GM21381 (cell line): ENCODE measurements at regions not wholly inside any gene's neighbourhood (a gene's known extent, or its start where the extent isn't known, plus 50 kb on each side); places are given as distances from the start of the nearest gene placed in this dataset.
A peak's percentile ranks its signal among the peaks of the same experiment; 100 is the strongest.
"Not testable (repeated sequence)": the region's sequence is repeated elsewhere in the genome, so short reads cannot be mapped to it uniquely, and the experiment has no call there.

Source experiments
- ATAC-seq: cut with Tn5 transposase; IDR thresholded peaks from one replicate; pipeline ENCODE4 v1.9.1; 2021; ENCODE audit warnings: mild to moderate bottlenecking, moderate library complexity; ENCODE audit not compliant: unreplicated experiment

DNA sequence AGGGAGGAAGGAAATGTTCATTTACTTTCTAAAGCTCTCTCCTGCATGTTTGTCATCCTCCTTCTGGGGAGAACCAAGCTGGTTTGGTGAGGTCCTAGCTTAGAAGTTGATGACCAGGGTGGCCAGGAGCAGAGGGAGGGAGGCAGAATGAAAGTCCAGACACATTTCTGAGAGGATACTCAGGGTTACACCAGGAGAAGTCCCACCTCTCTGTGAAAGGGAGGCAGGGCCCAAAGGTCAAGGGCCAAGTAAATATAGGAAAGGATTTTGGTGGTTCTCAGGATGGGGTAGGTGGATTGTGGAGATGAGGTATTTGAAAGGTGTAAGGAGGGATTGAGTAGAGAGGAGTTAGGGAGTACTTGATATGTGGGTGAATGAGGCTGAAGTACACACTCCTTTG, 58.0 kb upstream of the FBXO11 start:
- ATAC-seq, result no peak

DNA sequence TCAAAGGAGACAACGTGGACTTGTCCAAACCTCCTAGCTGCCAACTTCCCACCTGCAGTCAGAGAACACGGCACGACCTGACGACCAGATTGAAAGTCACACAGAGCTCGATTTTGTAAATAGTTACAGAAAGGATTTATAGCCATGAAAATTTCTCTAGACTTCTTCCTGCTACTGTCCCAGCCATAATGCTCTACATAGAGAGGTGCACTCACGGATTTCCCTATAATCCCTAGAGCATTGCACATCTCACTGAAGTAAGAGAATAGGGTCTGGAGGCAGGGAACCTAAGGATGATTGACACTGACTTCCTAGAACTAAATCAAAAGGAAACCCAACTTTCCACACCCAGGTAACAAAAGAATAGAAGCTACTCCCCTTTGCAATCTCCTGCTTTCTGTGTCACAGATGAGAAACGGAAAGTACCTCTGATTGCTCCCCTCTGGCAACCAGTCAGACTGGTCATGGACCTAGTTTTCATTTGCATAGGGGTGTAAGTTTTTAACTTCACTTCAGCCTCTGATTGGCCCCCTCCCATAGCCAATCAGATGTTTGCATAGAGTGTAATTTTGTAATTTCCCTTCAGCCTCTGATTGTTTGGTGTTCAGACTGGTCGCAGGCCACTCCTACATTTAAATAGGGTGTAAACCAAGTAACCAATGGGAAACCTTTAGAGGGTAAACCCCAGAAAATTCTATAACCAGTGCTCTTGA, 58.6 kb upstream of the FBXO11 start:
- ATAC-seq, result no peak

DNA sequence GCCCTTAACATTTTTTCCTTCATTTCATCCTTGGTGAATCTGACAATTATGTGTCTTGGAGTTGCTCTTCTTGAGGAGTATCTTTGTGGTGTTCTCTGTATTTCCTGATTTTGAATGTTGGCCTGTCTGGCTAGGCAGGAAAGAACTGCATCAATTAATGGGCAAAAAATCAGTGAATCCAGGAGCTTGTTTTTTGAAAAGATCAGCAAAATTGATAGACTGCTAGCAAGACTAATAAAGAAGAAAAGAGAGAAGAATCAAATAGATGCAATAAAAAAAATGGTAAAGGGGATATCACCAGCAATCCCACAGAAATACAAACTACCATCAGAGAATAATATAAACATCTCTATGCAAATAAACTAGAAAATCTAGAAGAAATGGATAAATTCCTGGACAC, 70.4 kb upstream of the FBXO11 start:
- ATAC-seq, result not testable (repeated sequence)

DNA sequence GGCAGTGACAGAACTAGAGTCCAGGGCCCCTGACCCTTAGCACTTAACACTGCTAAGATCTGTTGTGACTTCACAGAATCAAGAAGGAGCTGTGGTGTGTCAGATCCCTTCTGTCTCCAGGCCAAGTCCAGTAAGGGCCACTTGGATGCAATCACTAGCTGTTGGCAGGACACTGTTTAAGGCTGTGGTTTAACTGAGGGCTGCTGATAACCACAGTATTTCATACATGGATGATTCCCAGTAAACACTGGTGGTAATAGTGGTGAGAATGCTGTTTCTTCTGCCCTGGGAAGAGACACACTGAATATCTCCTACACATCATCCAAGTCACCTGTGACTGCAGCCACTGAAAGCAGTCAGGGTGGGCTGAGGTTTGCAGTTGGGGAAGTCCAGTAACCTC, 77.7 kb upstream of the FBXO11 start:
- peak; percentile 71 for ATAC-seq

DNA sequence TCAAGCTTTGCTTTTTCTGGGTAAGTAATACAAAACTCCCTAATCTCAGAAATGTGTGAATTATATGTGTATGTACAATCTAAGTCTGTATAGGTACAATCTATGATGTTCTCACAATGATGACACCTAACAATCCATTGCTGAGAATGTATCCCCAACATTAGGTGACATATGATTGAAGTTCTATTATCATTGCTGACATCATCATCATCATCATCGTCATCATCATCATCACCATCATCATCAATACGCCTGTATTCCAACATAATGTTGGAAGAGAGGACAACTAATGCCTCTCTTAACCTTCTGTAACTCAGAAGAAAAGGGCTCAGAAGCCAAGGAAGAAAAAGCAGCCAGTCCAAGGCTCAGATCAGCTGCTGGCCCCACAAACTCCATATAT, 84.2 kb upstream of the FBXO11 start:
- ATAC-seq, result no peak

DNA sequence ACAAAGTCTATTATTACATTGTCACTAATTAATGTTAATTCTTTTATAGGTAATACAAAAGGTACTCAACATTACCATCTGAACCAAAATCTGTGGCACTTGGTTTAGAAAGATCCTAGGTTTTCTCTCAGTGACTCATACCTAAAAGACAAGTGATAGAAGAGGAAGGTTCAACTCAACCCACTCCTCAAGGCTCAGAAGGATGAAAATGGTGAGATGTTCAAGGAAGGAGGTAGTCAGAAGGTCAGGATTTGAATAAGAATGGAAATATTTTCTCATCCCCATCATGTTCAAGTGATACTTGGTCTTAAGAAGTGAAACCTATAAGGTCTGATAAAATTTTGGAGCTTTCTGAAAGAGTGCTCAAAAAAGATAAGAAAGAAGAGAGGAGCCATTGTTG, 86.4 kb upstream of the FBXO11 start:
- ATAC-seq, result no peak

DNA sequence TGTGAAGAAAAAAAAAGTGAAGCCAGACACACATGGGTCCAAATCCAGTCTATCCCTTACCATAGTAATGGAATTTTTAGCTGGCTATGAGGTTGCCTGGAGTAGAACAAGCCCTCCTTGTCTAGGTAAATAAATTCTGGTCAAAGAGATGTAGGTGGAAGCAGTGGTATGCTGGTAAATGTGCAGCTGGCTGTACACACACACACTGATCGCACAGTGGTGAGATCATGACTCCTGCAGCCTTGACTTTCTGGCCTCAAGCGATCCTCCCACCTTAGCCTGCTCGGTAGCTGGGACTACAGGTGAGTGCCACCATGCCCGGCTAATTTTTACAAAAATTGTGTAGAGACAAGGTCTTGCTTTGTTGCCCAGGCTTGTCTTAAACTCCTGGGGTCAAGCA, 90.5 kb upstream of the FBXO11 start:
- ATAC-seq, result no peak

DNA sequence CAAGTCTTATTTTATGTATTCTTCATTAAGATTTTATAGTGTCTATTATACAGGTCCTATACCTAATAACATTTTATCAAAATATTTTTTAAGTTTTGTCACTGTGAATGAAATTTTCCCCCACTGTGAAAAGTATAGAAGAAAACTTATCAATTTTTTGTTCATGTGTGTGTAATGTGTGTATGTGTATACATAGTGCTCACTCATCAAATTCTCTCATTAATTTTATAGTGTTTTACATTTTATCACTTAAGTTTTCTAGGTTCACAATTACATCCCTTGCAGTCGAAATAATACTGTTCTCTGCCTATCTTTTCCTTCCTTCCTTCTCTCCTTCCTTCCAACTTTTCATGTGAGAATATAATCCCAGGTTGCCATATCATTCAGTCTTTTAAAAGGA, 93.2 kb upstream of the FBXO11 start:
- no peak for ATAC-seq

DNA sequence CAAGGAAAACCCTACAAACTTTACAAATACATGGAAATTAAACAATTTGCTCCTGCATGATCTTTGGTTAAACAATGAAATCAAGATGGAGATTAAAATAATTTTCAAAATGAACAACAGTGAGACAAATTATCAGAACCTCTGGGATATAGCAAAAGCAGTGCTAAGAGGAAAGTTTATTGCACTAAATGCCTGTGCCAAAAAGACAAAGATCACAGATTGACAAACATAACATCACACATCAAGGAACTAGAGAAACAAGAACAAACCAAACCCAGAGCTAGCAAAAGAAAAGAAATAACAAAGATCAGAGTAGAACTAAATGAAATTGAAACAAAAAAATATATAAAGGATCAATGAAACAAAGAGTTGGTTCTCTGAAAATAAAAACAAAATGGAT, 95.2 kb upstream of the FBXO11 start:
- ATAC-seq, result no peak

DNA sequence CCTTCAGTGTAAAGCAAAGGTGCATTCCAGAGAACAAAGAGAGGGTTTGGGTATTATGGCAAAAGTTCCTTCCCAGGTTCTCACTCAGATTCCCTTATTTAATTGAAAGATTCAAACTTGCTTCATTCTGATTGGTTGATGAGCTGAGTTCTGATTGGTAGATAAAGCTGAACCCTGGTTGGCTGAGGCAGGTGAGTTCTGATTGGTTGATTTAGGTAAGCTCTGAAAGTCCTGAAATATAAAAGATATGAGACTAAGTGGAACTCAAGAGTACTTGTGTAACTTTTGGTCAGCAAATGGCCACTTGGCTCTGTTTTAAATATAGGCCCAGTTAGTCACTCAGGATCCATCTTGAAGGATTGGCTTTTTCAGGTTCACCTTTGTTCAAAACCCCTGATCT, 99.8 kb upstream of the FBXO11 start:
- ATAC-seq, result no peak

DNA sequence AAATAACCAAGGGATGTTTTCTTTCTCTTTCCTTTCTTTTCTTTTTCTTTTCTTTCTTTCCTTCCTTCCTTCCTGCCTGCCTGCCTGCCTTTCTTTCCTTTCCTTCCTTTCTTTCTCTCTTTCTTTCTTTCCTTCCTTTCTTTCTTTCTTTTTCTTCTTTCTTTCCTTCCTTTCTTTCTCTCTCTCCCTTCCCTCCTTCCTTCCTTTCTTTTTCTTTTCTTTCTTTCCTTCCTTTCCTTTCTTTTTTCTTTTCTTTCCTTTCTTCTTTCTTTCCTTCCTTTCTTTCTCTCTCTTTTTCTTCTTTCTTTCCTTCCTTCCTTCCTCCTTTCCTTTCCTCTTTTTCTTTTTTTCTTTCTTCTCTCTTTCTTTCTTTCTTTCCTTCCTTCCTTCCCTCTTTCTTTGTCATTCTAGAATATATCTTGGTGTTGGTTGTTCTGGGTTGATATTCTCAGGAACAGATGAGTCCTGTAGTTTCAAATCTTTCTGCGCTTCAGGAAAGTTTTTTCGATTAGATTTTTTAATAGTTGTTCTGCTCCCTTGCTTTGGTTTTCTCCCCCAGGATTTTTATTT, 101.5 kb upstream of the FBXO11 start:
- no peak for ATAC-seq

DNA sequence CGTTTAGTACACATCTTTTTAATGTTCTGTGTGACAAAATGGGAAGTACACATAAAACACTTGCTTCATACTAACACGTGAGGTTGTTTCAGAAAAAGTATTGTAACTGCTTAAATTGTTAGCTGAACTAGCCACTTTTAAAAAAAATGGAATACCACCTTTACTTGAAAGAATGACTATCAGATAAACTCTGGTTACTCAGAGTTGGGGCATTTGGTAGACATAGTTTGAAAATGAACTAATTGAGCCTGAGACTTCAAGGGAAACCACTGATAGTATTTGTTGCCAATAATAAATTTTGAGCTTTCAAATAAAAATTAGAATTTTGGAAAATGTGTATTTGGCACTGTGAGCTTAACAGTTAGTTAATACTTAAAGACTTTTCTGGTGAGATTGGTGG, 103.0 kb upstream of the FBXO11 start:
- ATAC-seq, result no peak

DNA sequence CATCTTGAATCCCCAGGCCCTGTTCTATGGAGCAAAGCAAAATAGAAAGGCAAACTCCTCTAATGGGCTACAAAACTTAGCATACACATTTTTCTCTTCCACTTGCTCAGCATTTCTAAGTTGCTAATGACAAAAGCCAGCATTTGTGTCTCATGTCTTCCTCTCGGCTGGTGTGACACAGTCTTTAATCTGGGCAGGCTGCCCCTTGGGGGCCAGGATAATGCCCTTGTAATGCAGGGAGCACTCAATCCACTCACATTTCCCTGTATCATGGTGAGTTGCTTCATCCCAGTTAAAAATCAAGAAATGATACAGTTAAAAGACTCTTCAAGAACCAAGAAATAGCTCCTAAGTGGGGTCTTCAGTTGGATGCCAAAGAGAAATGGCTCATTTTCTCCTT, 109.1 kb upstream of the FBXO11 start:
- ATAC-seq, result no peak

DNA sequence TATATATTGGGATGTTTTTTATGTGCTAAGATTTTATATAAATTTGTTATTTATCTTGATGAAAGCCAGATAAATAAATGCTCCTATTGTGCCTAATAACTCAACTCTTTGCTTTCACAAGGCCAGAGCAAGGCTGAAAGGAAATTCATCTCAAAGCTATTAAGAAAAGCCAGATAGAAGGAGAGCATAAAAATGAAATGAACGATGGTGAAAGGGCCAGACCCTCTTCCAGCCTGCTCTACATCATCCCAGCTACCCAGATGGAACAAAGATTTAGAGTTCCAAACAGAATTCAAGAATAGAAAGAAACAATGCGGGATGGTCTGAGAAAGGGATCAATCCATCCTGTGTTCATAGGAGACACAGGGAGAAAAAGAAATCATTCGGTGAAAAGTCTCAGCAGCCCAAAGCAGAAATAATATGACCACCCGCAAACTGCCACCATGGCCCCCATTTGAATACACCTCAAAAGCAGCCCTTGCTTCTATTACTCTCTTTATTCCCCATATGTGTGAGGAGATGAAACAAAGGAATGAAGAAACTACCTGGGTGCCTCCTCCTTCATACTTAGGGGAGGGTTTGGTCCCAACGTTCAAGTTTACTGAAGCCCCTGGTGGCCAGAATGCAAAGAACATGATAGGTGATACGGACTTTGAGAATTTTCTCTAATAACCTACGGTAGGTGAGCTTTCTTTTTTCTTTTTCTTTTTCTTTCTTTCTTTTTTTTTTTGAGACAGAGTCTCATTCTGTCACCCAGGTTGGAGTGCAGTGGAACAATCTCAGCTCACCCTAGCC, 110.1 kb upstream of the FBXO11 start:
- no peak for ATAC-seq

DNA sequence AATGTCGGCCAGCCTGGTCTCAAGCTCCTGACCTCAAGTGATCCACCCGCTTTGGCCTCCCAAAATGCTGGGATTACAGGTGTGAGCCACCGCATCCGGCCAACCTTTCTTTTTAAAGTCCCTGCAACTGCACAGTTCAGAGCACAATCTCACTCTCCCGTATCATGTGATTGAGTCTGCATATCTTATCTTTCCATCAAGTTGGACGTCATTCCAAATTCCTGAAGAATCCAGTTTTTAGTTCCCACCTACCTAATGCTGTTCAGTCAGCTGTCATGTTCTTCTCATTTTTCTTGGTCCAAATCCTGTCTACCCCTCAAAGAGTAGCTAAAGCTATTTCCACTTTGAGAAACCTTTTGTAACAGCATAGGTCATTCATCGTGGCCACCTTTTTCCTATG, 110.8 kb upstream of the FBXO11 start:
- ATAC-seq, result no peak

DNA sequence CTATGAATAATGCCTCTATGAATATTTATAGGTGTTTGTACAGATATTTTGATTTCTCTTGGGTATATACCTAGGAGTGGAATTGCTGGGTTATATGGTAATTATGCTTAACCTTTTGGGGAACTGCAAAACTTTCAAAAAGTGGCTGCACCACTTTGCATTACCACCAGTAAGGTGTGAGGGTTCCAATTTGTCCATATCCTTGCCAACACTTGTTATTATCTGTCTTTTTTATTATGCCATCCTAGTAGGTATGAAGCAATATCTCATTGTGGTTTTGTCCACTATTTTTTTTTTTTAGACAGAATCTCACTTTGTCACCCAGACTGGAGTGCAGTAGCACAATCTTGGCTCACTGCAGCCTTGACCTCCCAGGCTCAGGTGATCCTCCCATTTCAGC, 112.2 kb upstream of the FBXO11 start:
- ATAC-seq, result no peak

DNA sequence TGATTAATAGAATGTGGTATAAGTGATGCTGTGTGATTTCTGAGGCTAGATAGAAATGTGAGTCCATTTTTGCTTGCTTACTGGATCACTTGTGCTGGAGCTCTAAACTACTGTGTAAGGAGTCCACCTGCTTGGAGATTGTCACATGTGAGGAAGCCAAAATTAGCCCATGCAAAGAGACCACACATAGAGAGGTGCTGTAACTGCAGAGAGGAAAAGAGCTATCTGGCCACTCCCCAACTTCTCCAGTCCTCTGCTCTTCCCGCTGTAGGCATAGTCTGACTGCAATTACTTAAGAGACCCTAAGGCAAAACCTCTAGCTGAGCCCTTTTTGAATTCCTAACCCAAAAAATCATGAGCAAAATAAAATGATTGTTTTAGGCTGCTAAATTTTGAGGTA, 120.6 kb upstream of the FBXO11 start:
- no peak for ATAC-seq

DNA sequence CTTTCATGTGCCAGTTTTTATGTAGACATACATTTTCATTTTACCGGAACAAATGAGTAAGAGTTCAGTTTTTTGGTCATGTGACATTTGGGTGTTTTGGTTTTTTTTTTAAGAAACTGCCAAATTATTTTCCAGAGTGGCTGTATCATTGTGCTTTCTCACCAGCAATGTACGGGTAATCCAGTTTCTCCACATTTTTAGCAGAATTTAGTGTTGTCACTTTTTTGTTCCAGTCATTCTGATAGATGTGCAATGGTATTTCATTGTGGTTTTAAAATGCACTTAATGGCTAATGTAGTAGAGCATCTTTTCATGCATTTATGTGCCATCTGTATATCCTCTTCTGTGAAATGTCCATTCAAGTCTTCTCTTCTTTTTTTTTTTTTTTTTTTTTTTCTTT, 126.5 kb upstream of the FBXO11 start:
- ATAC-seq, result no peak

DNA sequence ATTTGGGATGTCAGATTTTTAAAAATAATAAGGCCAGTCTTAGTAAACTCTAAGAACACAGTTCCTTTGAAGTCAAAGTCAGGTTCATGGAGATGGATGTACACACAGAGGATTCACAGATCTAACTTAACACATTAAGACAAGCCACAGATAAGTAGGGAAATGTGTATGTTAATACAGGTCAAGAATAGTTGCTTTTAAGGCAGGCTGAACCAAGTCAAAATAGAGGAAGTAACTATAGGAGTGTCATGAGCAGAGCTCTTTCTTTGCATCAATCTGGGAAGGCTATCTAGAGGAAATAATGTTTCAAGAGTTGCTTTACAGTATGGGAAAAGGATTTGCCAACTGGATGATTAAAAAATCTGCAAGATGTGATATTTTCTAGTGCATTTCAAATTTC, 128.0 kb upstream of the FBXO11 start:
- no peak for ATAC-seq

DNA sequence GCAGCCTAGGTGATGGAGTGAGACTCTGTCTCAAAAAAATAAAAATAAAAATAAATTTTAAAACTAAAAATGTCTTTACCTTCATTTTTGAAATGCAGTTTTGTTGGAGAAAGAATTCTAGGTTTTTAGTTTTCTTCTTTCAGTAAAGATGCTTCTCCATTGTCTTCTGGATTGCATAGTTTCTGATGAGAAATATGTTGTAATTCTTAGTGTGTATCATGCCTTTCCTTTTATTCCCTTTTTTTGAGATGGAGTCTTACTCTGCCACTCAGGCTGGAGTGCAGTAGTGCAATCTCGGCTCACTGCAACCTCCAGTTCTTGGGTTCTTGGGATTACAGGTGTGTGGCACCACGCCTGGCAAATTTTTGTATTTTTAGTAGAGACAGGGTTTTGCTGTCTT, 130.0 kb upstream of the FBXO11 start:
- ATAC-seq, result no peak

DNA sequence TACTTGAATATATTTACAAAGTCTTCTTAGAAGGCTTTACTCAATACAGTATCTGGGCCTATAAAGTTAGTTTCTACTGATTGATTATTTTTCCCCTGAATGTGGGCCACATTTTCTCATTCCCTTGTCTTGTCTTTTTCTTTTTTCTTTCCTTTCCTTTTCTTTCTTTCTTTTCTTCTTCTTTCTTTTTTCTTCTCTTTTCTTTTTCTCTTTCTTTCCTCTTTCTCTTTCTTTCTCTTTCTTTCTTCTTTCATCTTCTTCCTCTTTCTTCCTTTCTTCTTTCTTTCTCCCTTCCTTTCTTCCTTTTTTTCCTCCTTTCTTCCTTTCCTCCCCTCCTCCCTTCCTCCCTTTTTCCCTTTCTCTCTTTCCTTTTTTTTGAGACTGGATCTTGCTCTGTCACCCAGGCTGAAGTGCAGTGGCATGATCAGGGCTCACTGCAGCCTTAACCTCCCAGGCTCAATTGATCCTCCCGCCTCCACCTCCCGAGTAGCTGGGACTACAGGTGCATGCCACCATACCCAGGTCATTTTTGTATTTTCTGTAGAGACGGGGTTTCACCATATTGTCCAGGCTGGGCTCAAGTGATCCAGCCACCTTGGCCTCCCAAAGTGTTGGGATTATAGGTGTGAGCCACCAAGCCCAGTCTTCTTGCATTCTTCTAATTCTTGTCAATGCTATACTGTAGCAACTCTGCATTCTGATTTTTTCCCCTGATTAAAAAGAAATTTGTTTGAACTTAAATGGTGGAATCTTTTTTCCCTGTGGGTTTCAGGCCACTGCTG, 133.1 kb upstream of the FBXO11 start:
- no peak for ATAC-seq
